ENCODE measurements at regions not wholly inside any gene's neighbourhood (a gene's known extent, or its start where the extent isn't known, plus 50 kb on each side); places are given as distances from the start of the nearest gene placed in this dataset.

GRCh38 chr1:218582646-218583045 lies 237.5 kb downstream of the TGFB2 start:
- DNase-seq (ENCODE audit: low spot score) = peak; percentile 21

GRCh38 chr1:218584418-218585155 lies 239.5 kb downstream of the TGFB2 start:
- peak; percentile 36 for DNase-seq (ENCODE audit: low spot score)

GRCh38 chr1:218585511-218586184 lies 240.5 kb downstream of the TGFB2 start:
- DNase-seq (ENCODE audit: low spot score) = peak; percentile 63

GRCh38 chr1:218587900-218588299 lies 242.8 kb downstream of the TGFB2 start:
- DNase-seq (ENCODE audit: low spot score) = no peak

- DNase-seq (ENCODE audit: low spot score) = no peak
These were observed 243.5 kb downstream of the TGFB2 start for GRCh38 chr1:218588540-218589172.

GRCh38 chr1:218589487-218589886 lies 244.4 kb downstream of the TGFB2 start:
- no peak for DNase-seq (ENCODE audit: low spot score)

- no peak for DNase-seq (ENCODE audit: low spot score)
These were observed 246.8 kb downstream of the TGFB2 start for GRCh38 chr1:218591966-218592365.

GRCh38 chr1:218592688-218593087 lies 247.6 kb downstream of the TGFB2 start:
- DNase-seq (ENCODE audit: low spot score) = no peak

GRCh38 chr1:218600968-218601367 lies 255.8 kb downstream of the TGFB2 start:
- no peak for DNase-seq (ENCODE audit: low spot score)

GRCh38 chr1:218604217-218604616 lies 259.1 kb downstream of the TGFB2 start:
- DNase-seq (ENCODE audit: low spot score) = no peak

GRCh38 chr1:218611916-218612585 lies 266.9 kb downstream of the TGFB2 start:
- no peak for DNase-seq (ENCODE audit: low spot score)

- DNase-seq (ENCODE audit: low spot score) = no peak
These were observed 268.0 kb downstream of the TGFB2 start for GRCh38 chr1:218613105-218613504.

- DNase-seq (ENCODE audit: low spot score) = no peak
These were observed 268.9 kb downstream of the TGFB2 start for GRCh38 chr1:218614031-218614430.

- DNase-seq (ENCODE audit: low spot score) = no peak
These were observed 271.5 kb downstream of the TGFB2 start for GRCh38 chr1:218616681-218617080.

GRCh38 chr1:218617986-218618385 lies 272.9 kb downstream of the TGFB2 start:
- no peak for DNase-seq (ENCODE audit: low spot score)

- DNase-seq (ENCODE audit: low spot score) = no peak
These were observed 275.8 kb downstream of the TGFB2 start for GRCh38 chr1:218620956-218621355.

- DNase-seq (ENCODE audit: low spot score) = no peak
These were observed 278.9 kb downstream of the TGFB2 start for GRCh38 chr1:218624052-218624451.

GRCh38 chr1:218625393-218625792 lies 280.3 kb downstream of the TGFB2 start:
- no peak for DNase-seq (ENCODE audit: low spot score)

GRCh38 chr1:218633238-218633988 lies 288.3 kb downstream of the TGFB2 start:
- no peak for DNase-seq (ENCODE audit: low spot score)

- no peak for DNase-seq (ENCODE audit: low spot score)
These were observed 289.1 kb downstream of the TGFB2 start for GRCh38 chr1:218634212-218634611.

GRCh38 chr1:218636548-218636947 lies 291.4 kb downstream of the TGFB2 start:
- DNase-seq (ENCODE audit: low spot score) = no peak

GRCh38 chr1:218640173-218640572 lies 295.0 kb downstream of the TGFB2 start:
- no peak for DNase-seq (ENCODE audit: low spot score)

All from SW480 (cell line).